T-helper 2 cell treated with Interferon-gamma antibody and Interleukin-4, amounts not matched to agents 5 μg/mL and 100 μg/mL, for 36 hours (primary cell): ENCODE measurements at regions not wholly inside any gene's neighbourhood (a gene's known extent, or its start where the extent isn't known, plus 50 kb on each side); places are given as distances from the start of the nearest gene placed in this dataset.

Source experiments
- DNase-seq: peaks from one replicate; pipeline ENCODE4 v3.0.0; 2021; ENCODE audit warnings: low spot score
- H3K27ac Mint-ChIP-seq: one replicate; pipeline ENCODE4 v1.8.0; 2021; ENCODE audit warnings: mild to moderate bottlenecking, mixed read lengths
- H3K27me3 Mint-ChIP-seq: one replicate; pipeline ENCODE4 v1.8.0; 2021; ENCODE audit warnings: low read depth, mixed read lengths
- H3K36me3 Mint-ChIP-seq: one replicate; pipeline ENCODE4 v1.8.0; 2021; ENCODE audit warnings: low read depth, mixed read lengths
- H3K4me1 Mint-ChIP-seq: one replicate; pipeline ENCODE4 v1.8.0; 2021; ENCODE audit warnings: low read depth, mixed read lengths
- H3K4me3 Mint-ChIP-seq: one replicate; pipeline ENCODE4 v1.8.0; 2022; ENCODE audit warnings: mild to moderate bottlenecking, moderate library complexity, mixed read lengths
- H3K9me3 Mint-ChIP-seq: one replicate; pipeline ENCODE4 v1.8.0; 2021; ENCODE audit warnings: mixed read lengths

DNA sequence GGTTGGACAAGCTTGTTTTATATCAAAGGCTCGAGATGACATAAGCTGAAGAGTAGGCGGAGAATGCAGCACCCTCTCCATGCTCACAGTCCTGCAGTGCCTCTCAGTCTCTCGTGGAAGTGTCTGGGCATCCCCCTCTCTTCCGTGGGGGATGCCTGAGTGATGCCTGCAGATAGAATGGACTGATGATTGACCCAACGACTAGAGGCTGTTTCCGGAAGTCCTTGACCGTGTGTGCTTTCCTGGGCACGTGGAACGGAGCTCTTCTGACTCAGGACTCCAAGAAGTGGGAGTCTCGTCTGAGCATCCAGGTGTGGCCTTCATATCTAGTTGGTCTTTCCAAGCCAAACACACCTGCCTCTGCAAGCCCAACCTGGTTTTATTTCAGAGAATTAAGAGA is 241.8 kb upstream of the IRX2 start:
- Mint-ChIP-seq H3K27me3 (no peaks in the 10 kb centered on the region), H3K36me3 (no peaks in the 10 kb centered on the region), H3K4me1 (no peaks in the 10 kb centered on the region), H3K9me3 (peaks cover 13% of the 10 kb centered on the region), H3K27ac (no peak overlapping the region), H3K4me3 (no peak overlapping the region)
- DNase-seq: no peak

DNA sequence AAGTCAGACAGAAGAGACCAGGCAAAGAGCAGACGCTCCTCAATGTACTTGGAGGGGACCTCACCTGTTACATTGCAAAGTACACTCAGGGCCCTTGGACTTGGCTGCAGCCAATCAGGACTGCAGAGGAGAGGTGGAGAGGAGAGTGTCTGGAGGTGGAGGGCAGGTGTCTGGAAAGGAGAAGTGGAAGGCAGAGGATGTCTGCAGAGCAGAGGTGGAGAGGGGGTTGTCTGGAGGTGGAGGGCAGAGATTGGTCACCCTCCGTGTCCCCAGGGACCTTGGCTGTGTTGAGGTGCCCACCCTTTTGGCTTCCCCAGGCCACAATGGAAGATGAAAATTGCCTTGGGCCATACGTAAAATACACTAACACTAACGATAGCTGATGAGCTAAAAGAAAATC is 241.3 kb upstream of the IRX2 start:
- H3K9me3 Mint-ChIP-seq: peaks cover 13% of the 10 kb centered on the region
- no peaks in the 10 kb centered on the region for H3K4me1 Mint-ChIP-seq
- H3K36me3 Mint-ChIP-seq: no peaks in the 10 kb centered on the region
- no peaks in the 10 kb centered on the region for H3K27me3 Mint-ChIP-seq
- no peak overlapping the region for H3K4me3 Mint-ChIP-seq
- DNase-seq: no peak
- H3K27ac Mint-ChIP-seq: no peak overlapping the region

- no peak overlapping the region for H3K4me3 Mint-ChIP-seq
- no peaks in the 10 kb centered on the region for H3K36me3 Mint-ChIP-seq
- no peaks in the 10 kb centered on the region for H3K27me3 Mint-ChIP-seq
- no peak for DNase-seq
- no peaks in the 10 kb centered on the region for H3K4me1 Mint-ChIP-seq
- peaks cover 16% of the 10 kb centered on the region for H3K9me3 Mint-ChIP-seq
- no peak overlapping the region for H3K27ac Mint-ChIP-seq
These were observed 240.4 kb upstream of the IRX2 start for GRCh38 chr5:2991884-2992283.

GRCh38 chr5:2989517-2989916 is 238.0 kb upstream of the IRX2 start:
- no peak for DNase-seq
- Mint-ChIP-seq H3K27me3 (no peaks in the 10 kb centered on the region), H3K9me3 (peaks cover 19% of the 10 kb centered on the region), H3K36me3 (no peaks in the 10 kb centered on the region), H3K4me1 (no peaks in the 10 kb centered on the region), H3K27ac (no peak overlapping the region), H3K4me3 (no peak overlapping the region)

DNA sequence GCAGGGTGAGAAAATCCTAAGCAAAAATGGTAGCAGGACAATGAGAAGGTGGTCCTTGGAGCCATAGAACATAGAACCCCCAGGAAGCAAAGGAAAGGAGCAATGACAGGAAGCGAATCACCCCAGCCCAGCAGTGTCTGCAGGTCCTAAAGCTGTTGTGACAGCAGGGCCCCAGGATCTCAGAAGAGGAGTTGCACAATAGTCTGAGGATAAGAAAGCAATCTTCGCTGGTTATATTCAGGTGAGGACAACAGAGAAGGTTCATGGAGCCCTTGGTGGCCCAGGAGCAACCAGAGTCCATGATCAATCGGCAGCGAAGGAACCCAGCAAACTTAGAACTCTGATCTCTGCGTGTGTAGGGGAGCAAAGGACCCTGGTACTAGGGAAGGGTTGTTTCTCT is 234.8 kb upstream of the IRX2 start:
- H3K4me3 Mint-ChIP-seq: no peak overlapping the region
- no peaks in the 10 kb centered on the region for H3K4me1 Mint-ChIP-seq
- DNase-seq: no peak
- H3K36me3 Mint-ChIP-seq: no peaks in the 10 kb centered on the region
- peaks cover 22% of the 10 kb centered on the region for H3K9me3 Mint-ChIP-seq
- no peak overlapping the region for H3K27ac Mint-ChIP-seq
- no peaks in the 10 kb centered on the region for H3K27me3 Mint-ChIP-seq

- no peak for DNase-seq
- Mint-ChIP-seq H3K4me1 (no peaks in the 10 kb centered on the region), H3K27ac (no peak overlapping the region), H3K27me3 (no peaks in the 10 kb centered on the region), H3K9me3 (peaks cover 22% of the 10 kb centered on the region), H3K36me3 (no peaks in the 10 kb centered on the region), H3K4me3 (no peak overlapping the region)
These were observed 234.2 kb upstream of the IRX2 start for GRCh38 chr5:2985718-2986117.

DNA sequence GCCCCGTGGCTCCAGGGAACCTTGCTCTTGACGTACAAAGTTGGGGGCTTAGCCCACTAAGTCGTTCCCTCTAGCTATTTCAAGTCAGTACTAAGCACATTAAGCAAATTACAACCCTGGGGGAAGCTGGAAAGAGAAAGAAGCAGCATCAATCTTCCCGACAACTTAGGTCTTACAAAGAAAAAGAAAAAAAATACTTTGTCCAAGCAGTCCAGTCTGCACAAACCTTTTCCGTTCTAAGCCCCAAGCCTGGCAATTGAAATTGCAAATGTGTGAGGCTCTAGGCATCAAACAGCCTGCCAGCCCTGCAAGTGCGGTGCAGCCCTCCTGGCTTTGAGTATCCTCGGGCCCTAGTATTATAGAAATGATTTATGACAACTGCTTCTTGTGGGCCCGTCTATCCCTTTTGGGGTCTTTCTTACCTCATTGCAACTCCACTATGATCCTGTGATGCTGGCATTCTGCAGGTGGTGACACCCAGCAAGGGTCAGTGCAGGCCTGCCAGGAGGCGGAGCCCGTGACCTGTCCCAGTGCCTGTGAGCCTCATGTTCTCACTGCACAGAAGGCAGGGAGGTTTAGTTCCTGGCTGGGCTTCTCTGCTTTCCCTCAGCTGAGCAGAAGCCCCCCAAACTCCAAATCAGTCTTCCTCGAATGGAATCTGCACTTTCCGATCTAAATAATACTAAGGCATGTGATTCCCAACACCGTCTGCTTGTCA is 232.3 kb upstream of the IRX2 start:
- Mint-ChIP-seq H3K9me3 (peaks cover 19% of the 10 kb centered on the region), H3K4me3 (no peak overlapping the region), H3K27ac (no peak overlapping the region), H3K27me3 (no peaks in the 10 kb centered on the region), H3K36me3 (no peaks in the 10 kb centered on the region), H3K4me1 (no peaks in the 10 kb centered on the region)
- DNase-seq: no peak

DNA sequence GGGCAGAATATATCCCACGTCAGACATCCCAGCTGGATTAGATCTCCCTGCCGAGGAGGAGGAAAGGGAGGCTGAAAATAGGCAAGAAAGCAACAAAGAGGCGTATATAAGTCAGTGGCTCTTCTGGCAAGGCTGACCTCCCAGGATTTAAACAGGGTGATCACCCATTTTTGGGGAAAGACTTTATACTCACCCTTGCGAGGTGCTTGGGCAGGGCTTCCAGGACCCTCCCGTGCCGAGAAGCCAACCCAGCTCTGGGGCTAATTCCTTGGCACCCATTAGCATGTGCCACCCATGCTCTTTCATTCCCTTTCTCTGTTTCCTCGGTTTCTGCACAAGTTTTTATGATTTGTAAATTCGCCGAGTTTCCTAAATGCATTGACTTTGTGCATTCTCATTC is 230.2 kb upstream of the IRX2 start:
- Mint-ChIP-seq H3K27me3 (no peaks in the 10 kb centered on the region), H3K4me1 (no peaks in the 10 kb centered on the region), H3K9me3 (peaks cover 20% of the 10 kb centered on the region), H3K4me3 (no peak overlapping the region), H3K27ac (no peak overlapping the region), H3K36me3 (no peaks in the 10 kb centered on the region)
- no peak for DNase-seq

GRCh38 chr5:2981035-2981434 is 229.6 kb upstream of the IRX2 start:
- no peaks in the 10 kb centered on the region for H3K36me3 Mint-ChIP-seq
- H3K27me3 Mint-ChIP-seq: no peaks in the 10 kb centered on the region
- H3K9me3 Mint-ChIP-seq: peaks cover 24% of the 10 kb centered on the region
- H3K27ac Mint-ChIP-seq: no peak overlapping the region
- DNase-seq: no peak
- H3K4me1 Mint-ChIP-seq: no peaks in the 10 kb centered on the region
- H3K4me3 Mint-ChIP-seq: no peak overlapping the region

- H3K36me3 Mint-ChIP-seq: no peaks in the 10 kb centered on the region
- H3K9me3 Mint-ChIP-seq: peaks cover 54% of the 10 kb centered on the region
- no peak overlapping the region for H3K27ac Mint-ChIP-seq
- no peaks in the 10 kb centered on the region for H3K27me3 Mint-ChIP-seq
- no peak overlapping the region for H3K4me3 Mint-ChIP-seq
- no peak for DNase-seq
- no peaks in the 10 kb centered on the region for H3K4me1 Mint-ChIP-seq
These were observed 208.8 kb upstream of the IRX2 start for GRCh38 chr5:2960294-2960693.

- Mint-ChIP-seq H3K27me3 (no peaks in the 10 kb centered on the region), H3K9me3 (peaks cover 50% of the 10 kb centered on the region), H3K4me3 (no peak overlapping the region), H3K4me1 (no peaks in the 10 kb centered on the region), H3K27ac (no peak overlapping the region), H3K36me3 (no peaks in the 10 kb centered on the region)
- no peak for DNase-seq
These were observed 207.5 kb upstream of the IRX2 start for GRCh38 chr5:2958976-2959375.

DNA sequence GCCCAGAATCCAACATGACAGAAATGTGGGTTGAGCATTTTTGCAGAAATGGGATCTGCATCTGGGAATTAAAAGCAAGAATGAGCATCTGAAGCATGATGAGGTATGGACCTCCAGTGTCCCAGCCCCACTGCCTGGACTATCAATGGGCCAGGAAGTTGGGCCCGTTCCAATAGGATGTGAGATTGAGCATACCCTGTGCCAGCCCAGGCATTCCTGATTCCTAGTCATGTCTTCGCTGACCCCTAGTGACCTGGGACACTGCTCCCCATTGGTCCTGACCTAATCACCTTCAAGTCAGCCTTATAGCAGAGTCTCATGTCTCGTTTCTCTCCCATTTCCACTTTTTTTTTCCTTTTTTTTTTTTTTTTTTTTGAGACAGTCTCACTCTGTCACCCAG is 197.4 kb upstream of the IRX2 start:
- Mint-ChIP-seq H3K9me3 (peaks cover 15% of the 10 kb centered on the region), H3K27me3 (no peaks in the 10 kb centered on the region), H3K36me3 (no peaks in the 10 kb centered on the region), H3K27ac (no peak overlapping the region), H3K4me3 (no peak overlapping the region), H3K4me1 (no peaks in the 10 kb centered on the region)
- DNase-seq: no peak

DNA sequence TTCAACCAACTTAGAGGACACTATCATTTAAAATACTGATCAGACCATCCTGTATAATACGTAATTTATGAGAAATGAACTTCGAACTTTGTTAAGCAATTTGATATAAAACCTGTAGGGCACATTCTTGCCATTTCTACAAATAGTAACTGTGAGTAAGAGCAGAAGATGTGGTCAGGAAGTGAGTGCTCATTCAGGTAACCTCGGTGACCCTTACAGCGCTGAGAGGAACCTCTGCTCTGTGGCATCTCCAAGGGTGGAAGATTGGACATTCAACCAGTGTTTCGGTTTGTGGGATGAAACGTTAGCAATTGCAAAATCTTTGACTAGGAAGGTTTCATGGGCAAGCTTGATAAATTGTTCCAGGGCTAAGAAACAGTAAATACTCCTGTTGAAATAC is 194.8 kb upstream of the IRX2 start:
- Mint-ChIP-seq H3K27me3 (no peaks in the 10 kb centered on the region), H3K36me3 (no peaks in the 10 kb centered on the region), H3K27ac (no peak overlapping the region), H3K9me3 (peaks cover 27% of the 10 kb centered on the region), H3K4me1 (no peaks in the 10 kb centered on the region), H3K4me3 (no peak overlapping the region)
- no peak for DNase-seq

GRCh38 chr5:2936413-2936812 is 184.9 kb upstream of the IRX2 start:
- Mint-ChIP-seq H3K27me3 (no peaks in the 10 kb centered on the region), H3K4me1 (no peaks in the 10 kb centered on the region), H3K9me3 (peaks cover 29% of the 10 kb centered on the region), H3K4me3 (no peak overlapping the region), H3K36me3 (no peaks in the 10 kb centered on the region), H3K27ac (no peak overlapping the region)
- no peak for DNase-seq

DNA sequence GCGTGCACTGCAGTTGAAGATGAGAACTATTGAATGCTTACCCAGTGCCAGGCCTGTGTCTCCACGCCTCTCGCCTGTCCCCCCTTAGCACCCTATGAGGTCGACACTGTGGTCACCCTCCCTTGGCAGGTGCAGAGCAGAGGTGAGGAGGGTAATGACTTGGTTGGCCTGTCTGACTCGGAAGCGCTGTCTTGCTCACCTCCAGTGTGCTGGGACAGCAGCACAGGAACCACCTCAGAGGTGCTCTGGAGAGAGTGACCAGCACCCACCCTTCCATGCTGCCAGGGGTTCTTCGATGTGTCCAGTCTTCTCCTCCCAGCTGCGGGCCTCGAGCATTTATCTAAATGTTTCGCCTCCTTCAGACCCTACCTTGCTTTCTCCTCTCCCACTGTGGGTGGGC is 178.3 kb upstream of the IRX2 start:
- H3K27me3 Mint-ChIP-seq: no peaks in the 10 kb centered on the region
- no peaks in the 10 kb centered on the region for H3K4me1 Mint-ChIP-seq
- H3K36me3 Mint-ChIP-seq: no peaks in the 10 kb centered on the region
- H3K9me3 Mint-ChIP-seq: peaks cover 23% of the 10 kb centered on the region
- H3K4me3 Mint-ChIP-seq: no peak overlapping the region
- H3K27ac Mint-ChIP-seq: no peak overlapping the region
- DNase-seq: no peak
